B cell (primary cell): ENCODE measurements at regions not wholly inside any gene's neighbourhood (a gene's known extent, or its start where the extent isn't known, plus 50 kb on each side); places are given as distances from the start of the nearest gene placed in this dataset.

Source experiments
- ATAC-seq: fragments of 200-7000 bp; cut with Tn5 transposase; one replicate; pipeline ENCODE4 v1.10.0; 2021; ENCODE audit warnings: low read depth, mild to moderate bottlenecking, moderate number of reproducible peaks, moderate library complexity
- CTCF ChIA-PET: fragments of 350-600 bp; sonication (Branson Sonifier 250); formaldehyde crosslinking; loops from one replicate; lab custom pipeline; 2021; ENCODE audit warnings: antibody characterized with exemption, inconsistent platforms; lab: Charles Lee
- POLR2A ChIA-PET: fragments of 350-600 bp; sonication (Branson Sonifier 250); formaldehyde crosslinking; loops from one replicate; lab custom pipeline; 2021; ENCODE audit warnings: antibody characterized with exemption; lab: Charles Lee
- DNase-seq: peaks from one replicate; pipeline ENCODE4 v3.0.0; 2013
- H2AFZ ChIP-seq: 2 replicates; pipeline ENCODE4 v1.6.1; 2012; ENCODE audit warnings: mild to moderate bottlenecking, low read depth, low read length; ENCODE audit not compliant: insufficient read depth, poor library complexity, severe bottlenecking
- H3K27ac ChIP-seq, 2 donors: 1 replicate in 1 of 2; 2 replicates in 1 of 2; pipeline ENCODE4 v1.5.1; 2012 to 2013; ENCODE audit warnings: low read length in 2 of 2, mild to moderate bottlenecking in 2 of 2, moderate library complexity in 1 of 2
- H3K27me3 ChIP-seq, 4 experiments: fragments of 200-600 bp in 1 of 4; sonication (generic) in 1 of 4; replicated peaks in 1 of 4; 1 replicate in 2 of 4; 2 replicates in 2 of 4; pipeline versions ENCODE4 v1.6.1 to v1.7.0; 2013 to 2016; ENCODE audit warnings: low read length in 3 of 4, mild to moderate bottlenecking in 2 of 4, mixed read lengths in 1 of 4, moderate library complexity in 1 of 4; ENCODE audit not compliant: insufficient read depth in 4 of 4, control insufficient read depth in 3 of 4; ENCODE audit errors: control extremely low read depth in 1 of 4
- H3K36me3 ChIP-seq, 2 experiments: replicated peaks in 1 of 2; 1 replicate in 1 of 2; 2 replicates in 1 of 2; pipeline versions ENCODE4 v1.6.1 to v1.7.1; 2013; ENCODE audit warnings: low read length in 1 of 2; ENCODE audit not compliant: insufficient read depth in 2 of 2, control insufficient read depth in 1 of 2; ENCODE audit errors: control extremely low read depth in 1 of 2, extremely low read depth in 1 of 2
- H3K4me1 ChIP-seq, 2 donors: fragments of 200-600 bp in 1 of 2; sonication (generic) in 1 of 2; 1 replicate in 1 of 2; 2 replicates in 1 of 2; pipeline versions ENCODE4 v1.5.1 to v1.6.1; 2013 to 2017; ENCODE audit warnings: low read length in 2 of 2; ENCODE audit not compliant: control insufficient read depth in 2 of 2, insufficient read depth in 2 of 2
- H3K4me2 ChIP-seq: replicated peaks from 2 replicates; pipeline ENCODE3; 2012; ENCODE audit warnings: mild to moderate bottlenecking, low read depth, low read length; ENCODE audit not compliant: poor library complexity, severe bottlenecking
- H3K4me3 ChIP-seq, 5 experiments: fragments of 200-600 bp in 1 of 5; sonication (generic) in 1 of 5; 1 replicate in 3 of 5; 2 replicates in 2 of 5; pipeline versions ENCODE4 v1.5.1 to v1.7.0; 2011 to 2016; ENCODE audit warnings: low read length in 4 of 5, mild to moderate bottlenecking in 4 of 5, low read depth in 2 of 5, control low read depth in 1 of 5, moderate library complexity in 1 of 5; ENCODE audit not compliant: insufficient read depth in 1 of 5; ENCODE audit errors: control extremely low read depth in 1 of 5, extremely low read depth in 1 of 5
- H3K79me2 ChIP-seq: fragments of 200-600 bp; sonication (generic); one replicate; pipeline ENCODE4 v1.6.0; 2016; ENCODE audit warnings: low read length; ENCODE audit not compliant: control insufficient read depth, insufficient read depth
- H3K9ac ChIP-seq: fragments of 200-600 bp; sonication (generic); 2 replicates; pipeline ENCODE4 v1.6.1; 2017; ENCODE audit warnings: mild to moderate bottlenecking, low read length, moderate library complexity
- H3K9me3 ChIP-seq, 3 donors: one replicate each; pipeline versions ENCODE4 v1.6.1 to v1.7.1; 2013; ENCODE audit warnings: low read length in 2 of 3; ENCODE audit not compliant: control insufficient read depth in 2 of 3, insufficient read depth in 1 of 3; ENCODE audit errors: control extremely low read depth in 1 of 3
- H4K20me1 ChIP-seq: 2 replicates; pipeline ENCODE4 v1.6.0; 2012; ENCODE audit warnings: mild to moderate bottlenecking, low read length; ENCODE audit not compliant: insufficient read depth, control insufficient read depth, poor library complexity, severe bottlenecking
- H3K27ac Mint-ChIP-seq: one replicate; pipeline ENCODE4 v1.8.0; 2021; ENCODE audit warnings: mixed read lengths
- H3K27me3 Mint-ChIP-seq: one replicate; pipeline ENCODE4 v1.8.0; 2021; ENCODE audit warnings: mixed read lengths
- H3K4me1 Mint-ChIP-seq: one replicate; pipeline ENCODE4 v1.8.0; 2021; ENCODE audit warnings: mixed read lengths
- H3K4me3 Mint-ChIP-seq: one replicate; pipeline ENCODE4 v1.8.0; 2021; ENCODE audit warnings: mixed read lengths
- H3K9me3 Mint-ChIP-seq: one replicate; pipeline ENCODE4 v1.8.0; 2022; ENCODE audit warnings: mixed read lengths; ENCODE audit not compliant: insufficient read depth
- CTCF ChIP-seq: fragments of 200-600 bp; IDR thresholded peaks from one replicate; pipeline ENCODE4 v1.8.0; 2022; ENCODE audit warnings: antibody characterized with exemption, mild to moderate bottlenecking
- EZH2 ChIP-seq: IDR thresholded peaks from 2 replicates; pipeline ENCODE4 v1.6.1; 2012; ENCODE audit warnings: borderline replicate concordance, low read depth, mild to moderate bottlenecking, moderate library complexity, low read length; ENCODE audit not compliant: insufficient read depth, poor library complexity, severe bottlenecking
- WGBS: methylation state at CpG from one replicate; pipeline ENCODE4 v1.1.5; 2013; ENCODE audit warnings: missing lambda C conversion rate; ENCODE audit not compliant: insufficient coverage; 5-methylcytosine and 5-hydroxymethylcytosine counted together
- intact Hi-C: fragments of 100-400 bp; cut with micrococcal nuclease; formaldehyde crosslinking; loops from one replicate; pipeline ENCODE4 v1.10.0; 2022

GRCh38 chr17:77468897-77469296 is 328.1 kb downstream of the SEC14L1 start:
- ChIA-PET POLR2A (interaction anchor here (1.2 to 1.7 kb wide), 3 partner anchors 28 to 35 kb away, joined by 3 to 8 read pairs (median 3); no protein-coding TSS in a partner anchor), CTCF (interaction anchor here (0.6 to 2.2 kb wide), 5 partner anchors 24 to 69 kb away, joined by 3 to 13 read pairs (median 4); no protein-coding TSS in a partner anchor)
- peak overlapping the region; percentile 14 for H3K4me3 Mint-ChIP-seq

More at GRCh38 chr17:77468897-77469296, 328.1 kb downstream of the SEC14L1 start:
- H4K20me1 ChIP-seq, result peaks cover 58% of the 10 kb centered on the region
- no peaks in the 10 kb centered on the region for H3K9me3 ChIP-seq
- no peak for ATAC-seq
- H3K4me3 ChIP-seq, result no peak overlapping the region
- no peak for DNase-seq
- peak overlapping the region; percentile 73 for H3K27ac Mint-ChIP-seq
- peak overlapping the region in 1 of 2 donors; percentile 89 for H3K27ac ChIP-seq
- H3K4me1 ChIP-seq, result peaks cover 93 to 98% of the 10 kb centered on the region in 2 donors
- no peak for TF ChIP-seq EZH2
- no peak for TF ChIP-seq CTCF
- intact Hi-C loops, result no loop called here
- no peak overlapping the region for H2AFZ ChIP-seq
- H3K27me3 ChIP-seq, result no peaks in the 10 kb centered on the region
- peaks cover 92% of the 10 kb centered on the region for H3K4me1 Mint-ChIP-seq
- WGBS, result 97% methylated on average over 7 of the region's 7 CpGs
- H3K27me3 Mint-ChIP-seq, result no peaks in the 10 kb centered on the region
- peaks cover 5 to 44% of the 10 kb centered on the region in 2 experiments for H3K36me3 ChIP-seq
- peak overlapping the region; percentile 4 for H3K4me2 ChIP-seq
- peaks cover 94% of the 10 kb centered on the region for H3K79me2 ChIP-seq
- H3K9ac ChIP-seq, result no peak overlapping the region
- H3K9me3 Mint-ChIP-seq, result peaks cover 2% of the 10 kb centered on the region
